Breast epithelium (tissue), 4 donors: ENCODE measurements at regions not wholly inside any gene's neighbourhood (a gene's known extent, or its start where the extent isn't known, plus 50 kb on each side); places are given as distances from the start of the nearest gene placed in this dataset.

Source experiments
- DNase-seq, 2 donors: peaks; one replicate each; pipeline ENCODE4 v3.0.0-alpha.2; 2019; ENCODE audit warnings: low spot score in 2 of 2
- H3K27ac ChIP-seq, 2 donors: fragments of 200-600 bp; sonication (generic) in 1 of 2; one replicate each; pipeline ENCODE4 v1.5.1; 2016 to 2019; ENCODE audit warnings: mild to moderate bottlenecking in 1 of 2
- H3K27me3 ChIP-seq, 2 donors: fragments of 200-600 bp; sonication (generic) in 1 of 2; one replicate each; pipeline versions ENCODE4 v1.5.1 to v1.6.0; 2017 to 2019; ENCODE audit warnings: control low read depth in 1 of 2, mild to moderate bottlenecking in 1 of 2
- H3K36me3 ChIP-seq: fragments of 200-600 bp; one replicate; pipeline ENCODE4 v1.5.1; 2019
- H3K4me1 ChIP-seq, 2 donors: fragments of 200-600 bp; sonication (generic); one replicate each; pipeline ENCODE4 v1.5.1; 2016 to 2019; ENCODE audit warnings: control low read depth in 1 of 2
- H3K4me3 ChIP-seq, 3 donors: fragments of 200-600 bp; sonication (generic); 1 replicate in 2 of 3; 2 replicates in 1 of 3; pipeline ENCODE4 v1.5.1; 2016 to 2019; ENCODE audit warnings: mild to moderate bottlenecking in 3 of 3, moderate library complexity in 2 of 3
- H3K9me3 ChIP-seq, 2 donors: fragments of 200-600 bp; sonication (generic) in 1 of 2; one replicate each; pipeline ENCODE4 v1.5.1; 2016 to 2019; ENCODE audit warnings: control low read depth in 1 of 2
- POLR2A ChIP-seq: fragments of 450-650 bp; IDR thresholded peaks from one replicate; pipeline ENCODE4 v1.6.1; 2016; ENCODE audit warnings: antibody characterized with exemption, mild to moderate bottlenecking, moderate library complexity
- POLR2AphosphoS5 ChIP-seq, 3 donors: sonication (generic); formaldehyde crosslinking; IDR thresholded peaks; one replicate each; pipeline ENCODE4 v1.6.1; 2017; ENCODE audit warnings: antibody characterized with exemption in 3 of 3
- intact Hi-C: fragments of 100-400 bp; cut with DNase I; formaldehyde crosslinking; loops from one replicate; pipeline ENCODE4 v1.15.1; 2023; ENCODE audit warnings: low total_unique reads
- TF ChIP-seq, protein P1 (sequence below), 3 donors: fragments of 450-650 bp; IDR thresholded peaks; one replicate each; pipeline ENCODE4 v1.5.1; 2016 to 2017; ENCODE audit warnings: antibody characterized with exemption in 3 of 3, mild to moderate bottlenecking in 3 of 3, moderate library complexity in 3 of 3

DNA sequence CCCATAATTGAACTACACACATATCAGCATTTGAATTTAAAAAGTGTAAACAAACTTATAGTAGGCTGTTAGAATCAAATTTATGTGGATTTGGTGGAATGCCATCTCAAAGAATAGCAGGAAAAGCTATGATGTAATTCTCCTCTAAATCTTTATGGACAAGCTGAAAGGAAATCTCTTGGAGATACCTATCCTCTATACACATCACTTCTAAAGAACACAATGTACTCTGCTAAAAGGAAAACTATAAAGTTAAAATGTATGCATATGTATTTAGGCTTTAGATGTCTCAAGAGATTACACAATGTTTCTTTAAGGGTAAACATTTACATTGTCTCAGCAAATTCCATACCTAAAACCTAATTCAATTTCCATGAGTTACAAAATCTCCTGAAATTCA lies 323.3 kb downstream of the CRPPA start:
- intact Hi-C loops: no loop called here
- DNase-seq: no peak
- no peaks in the 10 kb centered on the region for H3K27me3 ChIP-seq
- no peaks in the 10 kb centered on the region for H3K9me3 ChIP-seq
- TF ChIP-seq POLR2AphosphoS5 (IDR thresholded peaks at IDR 0.05) (no peak), POLR2A (no peak)
- TF ChIP-seq, protein P1, sequence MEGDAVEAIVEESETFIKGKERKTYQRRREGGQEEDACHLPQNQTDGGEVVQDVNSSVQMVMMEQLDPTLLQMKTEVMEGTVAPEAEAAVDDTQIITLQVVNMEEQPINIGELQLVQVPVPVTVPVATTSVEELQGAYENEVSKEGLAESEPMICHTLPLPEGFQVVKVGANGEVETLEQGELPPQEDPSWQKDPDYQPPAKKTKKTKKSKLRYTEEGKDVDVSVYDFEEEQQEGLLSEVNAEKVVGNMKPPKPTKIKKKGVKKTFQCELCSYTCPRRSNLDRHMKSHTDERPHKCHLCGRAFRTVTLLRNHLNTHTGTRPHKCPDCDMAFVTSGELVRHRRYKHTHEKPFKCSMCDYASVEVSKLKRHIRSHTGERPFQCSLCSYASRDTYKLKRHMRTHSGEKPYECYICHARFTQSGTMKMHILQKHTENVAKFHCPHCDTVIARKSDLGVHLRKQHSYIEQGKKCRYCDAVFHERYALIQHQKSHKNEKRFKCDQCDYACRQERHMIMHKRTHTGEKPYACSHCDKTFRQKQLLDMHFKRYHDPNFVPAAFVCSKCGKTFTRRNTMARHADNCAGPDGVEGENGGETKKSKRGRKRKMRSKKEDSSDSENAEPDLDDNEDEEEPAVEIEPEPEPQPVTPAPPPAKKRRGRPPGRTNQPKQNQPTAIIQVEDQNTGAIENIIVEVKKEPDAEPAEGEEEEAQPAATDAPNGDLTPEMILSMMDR (IDR thresholded peaks at IDR 0.05): no peak
- H3K27ac ChIP-seq: no peak overlapping the region
- H3K36me3 ChIP-seq: no peaks in the 10 kb centered on the region
- H3K4me1 ChIP-seq: no peaks in the 10 kb centered on the region
- H3K4me3 ChIP-seq: no peak overlapping the region

DNA sequence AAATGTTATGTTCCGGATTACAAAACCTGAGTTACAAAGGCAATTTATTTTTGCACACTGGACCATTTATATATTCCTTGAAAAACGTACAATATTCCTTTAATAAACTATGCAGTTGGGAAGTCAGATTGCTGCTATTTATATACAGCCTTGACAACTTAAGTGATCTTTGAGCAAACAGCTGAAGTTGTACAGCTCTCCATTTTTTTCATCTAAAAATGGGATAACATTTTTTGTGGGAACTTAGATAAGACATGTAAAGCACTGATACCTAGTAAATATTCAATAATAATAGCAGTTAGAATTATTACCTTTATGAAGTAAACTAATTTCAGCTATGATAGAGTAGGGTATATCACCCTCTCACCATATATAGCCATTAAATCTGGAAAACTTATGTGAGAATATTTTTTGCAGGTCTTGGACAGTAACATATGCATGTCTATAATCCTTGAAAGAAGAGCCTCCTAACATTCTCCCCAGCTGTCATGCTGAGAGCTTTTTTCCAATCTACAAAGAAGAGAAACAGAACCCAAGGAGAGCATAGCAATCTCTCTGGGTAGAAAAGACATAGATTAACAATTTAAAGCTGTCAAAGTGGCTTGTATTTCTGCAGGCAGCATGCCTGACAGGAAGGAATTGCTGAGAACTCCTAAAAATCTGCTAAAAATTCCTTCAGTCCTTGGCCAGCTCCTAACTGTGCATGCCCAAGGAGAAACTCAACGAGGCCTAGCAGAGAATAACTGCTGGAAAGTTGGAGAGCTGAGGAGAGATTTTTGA lies 326.0 kb downstream of the CRPPA start:
- no peaks in the 10 kb centered on the region for H3K27me3 ChIP-seq
- no peak for DNase-seq
- no peaks in the 10 kb centered on the region for H3K9me3 ChIP-seq
- no peaks in the 10 kb centered on the region for H3K36me3 ChIP-seq
- H3K27ac ChIP-seq: no peak overlapping the region
- TF ChIP-seq POLR2AphosphoS5 (IDR thresholded peaks at IDR 0.05): no peak
- TF ChIP-seq, protein P1 (IDR thresholded peaks at IDR 0.05): no peak
- TF ChIP-seq POLR2A: no peak
- no peaks in the 10 kb centered on the region for H3K4me1 ChIP-seq
- intact Hi-C loops: no loop called here
- no peak overlapping the region for H3K4me3 ChIP-seq

DNA sequence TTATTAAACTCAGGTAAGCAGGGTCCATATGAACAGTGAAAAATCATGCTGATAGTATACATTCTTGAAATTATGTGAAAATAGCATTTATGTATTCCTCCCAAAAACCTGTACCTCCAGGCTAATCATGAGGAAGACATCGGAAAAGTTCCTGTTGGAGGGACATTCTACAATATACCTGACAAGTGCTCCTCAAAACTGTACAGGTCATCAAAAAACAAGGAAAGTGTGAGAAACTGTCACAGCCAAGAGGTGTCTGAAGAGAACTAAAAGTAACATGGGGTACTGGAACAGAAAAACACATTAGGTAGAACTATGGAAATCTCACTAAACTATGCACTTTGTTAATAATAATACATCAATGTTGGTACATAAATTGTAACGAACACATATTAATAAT lies 326.7 kb downstream of the CRPPA start:
- no peak overlapping the region for H3K27ac ChIP-seq
- no peak for TF ChIP-seq POLR2A
- TF ChIP-seq POLR2AphosphoS5 (IDR thresholded peaks at IDR 0.05): no peak
- intact Hi-C loops: no loop called here
- no peak overlapping the region for H3K4me3 ChIP-seq
- no peaks in the 10 kb centered on the region for H3K4me1 ChIP-seq
- no peaks in the 10 kb centered on the region for H3K27me3 ChIP-seq
- no peak for DNase-seq
- no peaks in the 10 kb centered on the region for H3K36me3 ChIP-seq
- H3K9me3 ChIP-seq: no peaks in the 10 kb centered on the region

DNA sequence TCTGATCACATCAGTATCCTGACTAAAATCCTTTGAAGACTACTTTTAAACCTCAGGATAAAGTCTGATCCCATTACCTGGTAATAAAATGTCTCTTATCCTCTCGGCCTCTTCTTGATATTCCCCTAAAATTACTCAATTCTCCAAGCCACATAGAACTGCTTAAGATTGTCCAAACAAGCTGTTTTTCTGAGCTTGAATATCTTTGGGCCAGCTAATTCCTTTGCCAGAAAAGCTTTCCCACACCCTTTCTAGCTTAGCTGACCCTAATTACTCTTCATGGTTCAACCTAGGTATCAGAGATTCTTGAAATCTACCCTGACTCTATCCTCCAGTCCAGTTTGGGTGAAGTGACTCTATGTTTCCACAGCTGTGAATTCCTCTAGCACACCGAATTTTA lies 328.6 kb downstream of the CRPPA start:
- Histone ChIP-seq H3K4me1 (no peaks in the 10 kb centered on the region), H3K27ac (no peak overlapping the region), H3K27me3 (no peaks in the 10 kb centered on the region), H3K9me3 (no peaks in the 10 kb centered on the region), H3K36me3 (no peaks in the 10 kb centered on the region), H3K4me3 (no peak overlapping the region)
- DNase-seq: no peak
- intact Hi-C loops: no loop called here
- TF ChIP-seq, protein P1 (IDR thresholded peaks at IDR 0.05): no peak
- no peak for TF ChIP-seq POLR2AphosphoS5 (IDR thresholded peaks at IDR 0.05)
- TF ChIP-seq POLR2A: no peak

DNA sequence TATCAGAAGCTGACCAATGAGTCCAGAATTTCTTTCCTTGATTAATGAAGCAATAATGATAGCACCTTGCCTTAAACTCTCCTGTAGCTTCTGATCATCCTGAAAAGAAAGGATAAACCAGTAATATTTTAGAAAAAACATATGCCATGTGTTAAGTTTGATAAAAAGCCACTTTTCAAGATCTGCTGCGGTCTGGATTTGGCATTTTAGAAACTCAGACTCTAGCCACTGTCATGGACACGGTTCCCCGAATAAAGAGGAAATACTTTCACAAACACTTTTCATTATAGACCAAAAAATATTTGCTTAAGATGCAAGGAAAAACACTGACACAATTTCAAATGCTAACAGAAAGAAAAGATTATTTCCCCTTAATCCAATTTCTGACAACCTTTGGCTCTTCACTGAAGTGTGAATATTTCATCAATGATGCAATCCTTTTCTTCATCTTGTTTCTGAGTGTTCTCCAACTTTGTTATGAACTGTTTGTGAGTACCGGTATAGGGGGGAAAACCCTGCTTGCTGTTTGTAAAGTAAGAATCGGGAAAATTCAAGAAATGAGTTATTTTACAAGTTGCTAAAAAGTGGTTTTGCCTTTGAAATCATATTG lies 329.5 kb downstream of the CRPPA start:
- no peak overlapping the region for H3K4me3 ChIP-seq
- H3K27ac ChIP-seq: no peak overlapping the region
- H3K4me1 ChIP-seq: no peaks in the 10 kb centered on the region
- no peaks in the 10 kb centered on the region for H3K36me3 ChIP-seq
- intact Hi-C loops: no loop called here
- no peaks in the 10 kb centered on the region for H3K27me3 ChIP-seq
- no peak for TF ChIP-seq POLR2A
- no peak for TF ChIP-seq POLR2AphosphoS5 (IDR thresholded peaks at IDR 0.05)
- TF ChIP-seq, protein P1 (IDR thresholded peaks at IDR 0.05): no peak
- no peak for DNase-seq
- no peaks in the 10 kb centered on the region for H3K9me3 ChIP-seq
